D721Med (cell line): ENCODE measurements at regions not wholly inside any gene's neighbourhood (a gene's known extent, or its start where the extent isn't known, plus 50 kb on each side); places are given as distances from the start of the nearest gene placed in this dataset.

Experiments
- DNase-seq: peaks from one replicate; pipeline ENCODE4 v3.0.0; 2011; ENCODE audit warnings: low spot score; ENCODE audit not compliant: insufficient read length
- FAIRE-seq: peaks from 2 replicates; lab custom pipeline; 2011; peaks lifted over from hg19 to GRCh38; lab: Jason Lieb, UNC
- TF ChIP-seq, protein P1 (sequence below): IDR thresholded peaks from 2 replicates; pipeline ENCODE4 v1.5.1; 2012; ENCODE audit warnings: mild to moderate bottlenecking, control low read depth; ENCODE audit not compliant: insufficient read depth; ENCODE audit errors: missing control alignments

DNA sequence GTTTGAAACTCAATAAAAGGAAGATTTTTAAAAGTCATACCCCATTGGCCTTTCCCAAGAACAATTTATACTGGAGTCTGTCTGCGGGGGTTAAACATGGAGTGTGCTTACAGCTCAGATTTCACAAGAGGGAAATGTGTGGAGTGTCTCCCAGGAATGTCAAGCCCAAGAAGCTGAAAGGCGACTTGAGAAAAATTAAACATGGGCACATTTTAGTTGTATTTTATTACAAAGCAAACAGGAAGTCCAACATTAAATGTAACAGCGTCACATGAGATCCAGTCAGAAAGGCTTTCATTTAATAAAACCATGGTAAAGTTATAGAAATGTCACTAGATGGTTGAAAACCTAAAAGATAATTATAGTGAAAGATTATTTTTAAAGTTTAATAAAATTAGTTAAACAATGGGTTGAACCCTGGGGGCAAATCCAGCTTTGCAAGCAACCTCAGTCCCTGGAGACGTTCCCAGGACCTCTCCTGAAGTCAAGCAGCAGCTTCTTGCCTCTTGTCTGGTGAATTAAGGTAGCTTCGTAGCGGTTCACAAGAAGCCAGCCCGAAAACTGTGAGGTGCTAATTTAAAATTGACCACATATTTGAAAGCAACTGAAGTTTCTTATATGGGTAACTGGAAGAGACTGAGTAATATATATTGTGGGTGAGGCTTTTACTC lies 168.4 kb upstream of the EDNRA start:
- FAIRE-seq (no peak), DNase-seq (no peak)
- TF ChIP-seq, protein P1, sequence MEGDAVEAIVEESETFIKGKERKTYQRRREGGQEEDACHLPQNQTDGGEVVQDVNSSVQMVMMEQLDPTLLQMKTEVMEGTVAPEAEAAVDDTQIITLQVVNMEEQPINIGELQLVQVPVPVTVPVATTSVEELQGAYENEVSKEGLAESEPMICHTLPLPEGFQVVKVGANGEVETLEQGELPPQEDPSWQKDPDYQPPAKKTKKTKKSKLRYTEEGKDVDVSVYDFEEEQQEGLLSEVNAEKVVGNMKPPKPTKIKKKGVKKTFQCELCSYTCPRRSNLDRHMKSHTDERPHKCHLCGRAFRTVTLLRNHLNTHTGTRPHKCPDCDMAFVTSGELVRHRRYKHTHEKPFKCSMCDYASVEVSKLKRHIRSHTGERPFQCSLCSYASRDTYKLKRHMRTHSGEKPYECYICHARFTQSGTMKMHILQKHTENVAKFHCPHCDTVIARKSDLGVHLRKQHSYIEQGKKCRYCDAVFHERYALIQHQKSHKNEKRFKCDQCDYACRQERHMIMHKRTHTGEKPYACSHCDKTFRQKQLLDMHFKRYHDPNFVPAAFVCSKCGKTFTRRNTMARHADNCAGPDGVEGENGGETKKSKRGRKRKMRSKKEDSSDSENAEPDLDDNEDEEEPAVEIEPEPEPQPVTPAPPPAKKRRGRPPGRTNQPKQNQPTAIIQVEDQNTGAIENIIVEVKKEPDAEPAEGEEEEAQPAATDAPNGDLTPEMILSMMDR: no peak

DNA sequence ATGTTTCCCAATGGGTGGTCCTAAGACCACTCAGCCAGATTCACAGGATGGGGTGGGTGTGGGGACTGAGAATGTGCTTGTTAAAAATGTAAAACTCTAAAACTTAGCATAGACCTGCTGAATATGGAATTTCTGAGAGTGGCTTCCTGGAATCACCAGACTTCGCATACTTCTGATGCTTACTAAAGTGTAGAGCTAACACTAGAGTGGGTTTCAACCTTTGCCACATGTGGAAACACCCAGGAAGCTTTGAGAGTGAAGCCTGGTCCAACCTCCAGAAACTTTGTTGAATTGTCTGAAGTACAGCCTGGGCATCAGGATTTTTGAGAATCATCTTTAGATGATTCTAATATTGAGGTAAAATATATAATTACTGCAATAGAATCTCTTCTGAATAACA lies 167.8 kb upstream of the EDNRA start:
- FAIRE-seq (no peak), DNase-seq (no peak)
- TF ChIP-seq, protein P1: no peak

DNA sequence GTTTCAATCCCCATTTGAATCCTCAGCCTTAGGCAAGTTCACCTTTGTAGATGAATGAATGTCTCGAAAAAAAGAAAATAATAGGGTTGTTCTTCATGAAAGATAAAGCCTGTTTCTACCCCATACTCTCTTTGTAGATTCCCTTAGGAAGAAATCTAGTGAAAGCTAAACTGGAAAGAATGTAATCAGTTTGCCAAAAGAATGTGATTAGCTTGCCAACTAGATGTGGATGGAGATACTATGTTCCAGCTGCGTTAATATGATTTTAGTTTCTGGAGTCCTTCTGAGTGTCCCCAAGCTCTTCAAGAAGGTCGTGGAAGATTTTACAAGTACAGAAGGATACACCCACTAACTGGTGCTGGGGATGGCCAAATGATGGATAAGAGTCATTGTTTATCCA lies 162.3 kb upstream of the EDNRA start:
- TF ChIP-seq, protein P1: no peak
- DNase-seq (no peak), FAIRE-seq (no peak)

DNA sequence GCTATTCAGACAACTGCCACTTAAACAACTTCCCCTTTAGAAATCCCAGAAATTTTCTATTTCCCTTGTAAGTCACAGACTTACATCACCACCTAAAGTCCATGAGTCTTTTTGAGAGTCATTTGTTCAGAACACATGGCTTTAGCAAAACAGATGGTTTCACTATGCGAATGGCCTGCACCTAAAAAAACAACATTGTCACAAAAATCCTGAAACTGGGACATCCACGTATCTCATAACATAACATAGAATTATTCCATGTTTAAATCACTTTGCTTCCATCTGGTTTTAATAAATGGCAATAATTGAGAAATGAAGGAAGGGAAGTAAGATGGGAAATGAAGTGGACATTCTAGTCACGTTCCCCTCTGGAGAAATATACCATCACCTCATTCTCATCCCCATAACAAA lies 155.3 kb upstream of the EDNRA start:
- TF ChIP-seq, protein P1: no peak
- FAIRE-seq: no peak
- no peak for DNase-seq

DNA sequence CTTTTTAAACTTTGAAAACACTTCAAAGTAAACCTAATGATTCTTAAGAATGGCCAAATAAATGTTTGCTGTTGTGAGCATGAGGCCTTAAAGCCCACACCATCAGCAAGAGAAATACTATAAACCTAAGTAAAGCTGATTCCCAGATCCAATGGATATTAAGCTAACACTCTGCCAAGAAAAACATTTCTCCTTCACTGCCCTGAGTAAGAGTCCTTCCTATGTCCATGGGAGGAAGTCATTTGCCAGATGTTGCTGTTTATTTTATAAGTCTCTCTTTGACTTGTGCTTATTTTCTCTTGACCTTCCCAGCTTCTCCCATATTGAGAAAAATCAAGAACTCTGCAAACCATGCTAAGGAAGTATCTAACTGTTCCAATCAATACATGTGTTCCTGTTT lies 154.3 kb upstream of the EDNRA start:
- no peak for FAIRE-seq
- TF ChIP-seq, protein P1: no peak
- DNase-seq: no peak

DNA sequence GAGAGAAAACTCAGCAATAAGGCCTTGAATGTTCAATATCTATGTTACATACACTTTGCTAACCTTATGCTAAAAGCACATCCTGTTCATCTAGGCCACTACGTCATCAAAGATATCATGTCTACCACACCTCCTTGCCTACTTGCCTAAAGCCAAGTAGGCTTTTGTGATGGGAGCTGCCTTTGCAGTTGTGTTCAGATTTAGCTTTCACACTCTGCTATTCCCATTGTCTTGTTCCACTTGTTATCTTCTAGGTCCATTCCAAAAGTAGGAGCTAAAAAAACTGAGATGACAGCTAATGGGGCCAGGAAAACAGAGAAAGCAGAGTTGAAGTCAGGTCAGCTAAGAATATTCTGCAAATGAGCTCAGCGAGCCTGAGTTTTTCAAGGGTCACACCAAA lies 153.6 kb upstream of the EDNRA start:
- DNase-seq (no peak), FAIRE-seq (no peak)
- TF ChIP-seq, protein P1: no peak

DNA sequence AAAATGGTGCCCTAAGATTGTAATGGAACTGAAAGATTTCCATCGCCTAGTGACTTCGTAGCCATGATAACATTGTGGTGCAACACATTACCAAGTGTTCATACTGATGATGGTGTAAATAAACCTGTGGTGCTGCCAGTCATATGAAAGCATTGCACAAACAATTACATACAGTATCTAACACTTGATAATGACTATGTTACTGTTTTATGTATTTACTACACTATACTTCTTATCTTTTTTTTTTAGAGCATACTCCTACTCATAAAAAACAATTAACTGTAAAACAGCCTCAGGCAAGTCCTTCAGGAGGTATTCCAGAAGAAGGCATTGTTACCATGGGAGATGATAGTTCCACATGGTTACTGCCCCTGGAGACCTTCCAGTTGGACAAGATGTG lies 152.7 kb upstream of the EDNRA start:
- DNase-seq (no peak), FAIRE-seq (no peak)
- TF ChIP-seq, protein P1: no peak
